K562 (cell line): ENCODE measurements at regions not wholly inside any gene's neighbourhood (a gene's known extent, or its start where the extent isn't known, plus 50 kb on each side); places are given as distances from the start of the nearest gene placed in this dataset.
A peak's percentile ranks its signal among the peaks of the same experiment; 100 is the strongest.

ENCODE experiments used
- BHLHE40 ChIP-seq: IDR thresholded peaks from 2 replicates; pipeline ENCODE4 v1.6.1; 2011; ENCODE audit warnings: low read length, improper control_type of control experiment
- CHCHD3 ChIP-seq: fragments of 250-450 bp; sonication (Bioruptor Pico); IDR thresholded peaks from 2 replicates; pipeline ENCODE4 v2.1.2; 2022; ENCODE audit warnings: mild to moderate bottlenecking
- CREB5 ChIP-seq: fragments of 250-450 bp; sonication (Bioruptor Pico); IDR thresholded peaks from 2 replicates; pipeline ENCODE4 v1.5.0; 2020; ENCODE audit warnings: mild to moderate bottlenecking
- DIDO1 ChIP-seq: fragments of 450-650 bp; IDR thresholded peaks from 2 replicates; pipeline ENCODE4 v1.6.1; 2016; ENCODE audit warnings: low read depth, missing biosample characterization, missing genetic modification characterization
- DPF2 ChIP-seq: fragments of 450-650 bp; IDR thresholded peaks from 2 replicates; pipeline ENCODE4 v1.6.1; 2016
- EP300 ChIP-seq: IDR thresholded peaks from 2 replicates; pipeline ENCODE4 v1.6.1; 2012; ENCODE audit warnings: low read length, improper control_type of control experiment
- FOXP1 ChIP-seq: sonication (generic); formaldehyde crosslinking; IDR thresholded peaks from 2 replicates; pipeline ENCODE4 v1.8.0; 2022; ENCODE audit warnings: mild to moderate bottlenecking, missing genetic modification reagents
- MTA1 ChIP-seq: fragments of 450-650 bp; IDR thresholded peaks from 2 replicates; pipeline ENCODE4 v1.6.1; 2017; ENCODE audit warnings: borderline replicate concordance
- NBN ChIP-seq: fragments of 450-650 bp; IDR thresholded peaks from 2 replicates; pipeline ENCODE4 v1.6.1; 2016; ENCODE audit warnings: low read depth, mild to moderate bottlenecking
- NFIX ChIP-seq: fragments of 250-450 bp; sonication (Bioruptor Pico); IDR thresholded peaks from 2 replicates; pipeline ENCODE4 v1.4.0; 2020; ENCODE audit warnings: low read depth, mild to moderate bottlenecking, moderate library complexity
- PTRF ChIP-seq: fragments of 450-650 bp; IDR thresholded peaks from 2 replicates; pipeline ENCODE4 v1.6.1; 2016; ENCODE audit warnings: mild to moderate bottlenecking, missing genetic modification characterization, missing compliant biosample characterization
- SRF ChIP-seq, 2 experiments: fragments of 250-450, 450-650 bp in 1 of 2; sonication (Bioruptor Pico) in 1 of 2; sonication (generic) in 1 of 2; formaldehyde crosslinking; IDR thresholded peaks; 2 replicates each; pipeline versions ENCODE4 v1.5.0 to v1.5.1; 2020 to 2022; ENCODE audit warnings: mild to moderate bottlenecking in 1 of 2, missing genetic modification reagents in 1 of 2
- STAT5A ChIP-seq: IDR thresholded peaks from 2 replicates; pipeline ENCODE4 v1.6.1; 2012; ENCODE audit warnings: low read length, inconsistent platforms, borderline replicate concordance
- TCF7 ChIP-seq: sonication (generic); IDR thresholded peaks from 2 replicates; pipeline ENCODE4 v1.6.1; 2016; ENCODE audit warnings: antibody characterized with exemption, borderline replicate concordance
- TEAD1 ChIP-seq, 2 experiments: fragments of 450-650 bp in 1 of 2; sonication (generic) in 1 of 2; formaldehyde crosslinking; IDR thresholded peaks; 2 replicates each; pipeline versions ENCODE4 v1.4.0 to v1.8.0; 2020 to 2022; ENCODE audit warnings: mild to moderate bottlenecking in 2 of 2, missing genetic modification reagents in 1 of 2
- TEAD2 ChIP-seq: fragments of 450-650 bp; IDR thresholded peaks from 2 replicates; pipeline ENCODE4 v1.6.1; 2016; ENCODE audit warnings: missing genetic modification characterization, control low read depth, missing compliant biosample characterization
- TFAM ChIP-seq: fragments of 250-450 bp; sonication (Bioruptor Pico); conservative IDR thresholded peaks from 2 replicates; pipeline ENCODE4 v1.5.0; 2021; ENCODE audit warnings: mild to moderate bottlenecking, moderate library complexity
- USF1 ChIP-seq: sonication (generic); formaldehyde crosslinking; IDR thresholded peaks from 2 replicates; pipeline ENCODE4 v1.9.0; 2022; ENCODE audit warnings: mild to moderate bottlenecking, missing genetic modification reagents
- WHSC1 ChIP-seq: IDR thresholded peaks from one replicate; pipeline ENCODE4 v1.6.1; 2012; ENCODE audit warnings: low read length, control low read depth, inconsistent platforms
- ZBTB33 ChIP-seq: sonication (generic); formaldehyde crosslinking; IDR thresholded peaks from 2 replicates; pipeline ENCODE4 v1.8.1; 2023; ENCODE audit warnings: mild to moderate bottlenecking, missing genetic modification reagents
- ZBTB7A ChIP-seq: IDR thresholded peaks from 2 replicates; pipeline ENCODE4 v1.6.1; 2011; ENCODE audit warnings: low read depth, mild to moderate bottlenecking, low read length, moderate library complexity, borderline replicate concordance; ENCODE audit not compliant: control insufficient read depth
- ZFP36 ChIP-seq: fragments of 150-350 bp; IDR thresholded peaks from 2 replicates; pipeline ENCODE4 v1.6.1; 2018; ENCODE audit warnings: low read length, low read depth; ENCODE audit not compliant: partially characterized antibody
- ZFPM2 ChIP-seq: fragments of 250-450 bp; sonication (Bioruptor Pico); IDR thresholded peaks from 2 replicates; pipeline ENCODE4 v1.5.1; 2022; ENCODE audit warnings: mild to moderate bottlenecking
- ZFX ChIP-seq: sonication (generic); formaldehyde crosslinking; IDR thresholded peaks from 2 replicates; pipeline ENCODE4 v1.8.0; 2022; ENCODE audit warnings: mild to moderate bottlenecking, missing genetic modification reagents, moderate library complexity
- ZNF121 ChIP-seq: sonication (generic); formaldehyde crosslinking; conservative IDR thresholded peaks from 2 replicates; pipeline ENCODE4 v1.8.0; 2022; ENCODE audit warnings: missing genetic modification reagents
- ZNF644 ChIP-seq: fragments of 200-800 bp; sonication (Bioruptor generic); IDR thresholded peaks from 2 replicates; pipeline ENCODE4 v1.6.1; 2016; ENCODE audit warnings: low read depth, missing genetic modification characterization, missing compliant biosample characterization
- ZNF79 ChIP-seq: fragments of 250-450 bp; sonication (Bioruptor Pico); IDR thresholded peaks from 2 replicates; pipeline ENCODE4 v1.4.0; 2020; ENCODE audit warnings: low read depth, mild to moderate bottlenecking, moderate library complexity

GRCh38 chr12:93318720-93319522, 58.8 kb upstream of the NUDT4 start (continued):
- TF ChIP-seq MTA1, result no peak
- TF ChIP-seq ZNF121 (CRISPR knock-in tag), result no peak
- TF ChIP-seq NFIX, result peak; percentile 10; the same call in 1 of the 2 replicates
- peak; percentile 64; the same call in 1 of the 2 replicates for TF ChIP-seq PTRF (tag)
- peak; percentile 17; the same call in 1 of the 2 replicates for TF ChIP-seq DPF2
- peak; percentile 75; the same call in 1 of the 2 replicates for TF ChIP-seq ZBTB33
- TF ChIP-seq CREB5 (CRISPR knock-in tag), result 0 out of 2 replicates have a peak, but pooled peaks have one; percentile 68
- TF ChIP-seq WHSC1, result no peak
- TF ChIP-seq EP300, result peak; percentile 65; the same call in 1 of the 2 replicates
- no peak for TF ChIP-seq ZFPM2 (CRISPR knock-in tag)
- no peak for TF ChIP-seq BHLHE40
- peak; percentile 62; the same call in 1 of the 2 replicates for TF ChIP-seq ZNF79
- TF ChIP-seq NBN, result 0 out of 2 replicates have a peak, but pooled peaks have one; percentile 40
- TF ChIP-seq ZNF644 (tag), result no peak
- TF ChIP-seq FOXP1 (CRISPR knock-in tag), result no peak
- peak; percentile 43; the same call in 1 of the 2 replicates for TF ChIP-seq TEAD2 (tag)
- no peak for TF ChIP-seq SRF (CRISPR knock-in tag; IDR thresholded peaks at IDR 0.05)
- TF ChIP-seq TEAD1 (CRISPR knock-in tag; IDR thresholded peaks at IDR 0.05), result no peak
- TF ChIP-seq ZFP36, result no peak
- TF ChIP-seq DIDO1 (tag), result peak; percentile 33; the same call in 1 of the 2 replicates
- no peak for TF ChIP-seq CHCHD3 (CRISPR knock-in tag)
- no peak for TF ChIP-seq USF1 (CRISPR knock-in tag)
- no peak for TF ChIP-seq TFAM
- TF ChIP-seq TCF7, result no peak
- TF ChIP-seq ZFX (CRISPR knock-in tag), result no peak
- no peak for TF ChIP-seq ZBTB7A
- TF ChIP-seq STAT5A, result no peak
